NCI-H2081 treated with DMSO at 0.1 percent for 48 hours (cell line): ENCODE measurements at regions not wholly inside any gene's neighbourhood (a gene's known extent, or its start where the extent isn't known, plus 50 kb on each side); places are given as distances from the start of the nearest gene placed in this dataset.
"Not testable (repeated sequence)": the region's sequence is repeated elsewhere in the genome, so short reads cannot be mapped to it uniquely, and the experiment has no call there.

Experiments
- DNase-seq: peaks from one replicate; lab custom pipeline; 2025; lab: John Stamatoyannopoulos, UW

DNA sequence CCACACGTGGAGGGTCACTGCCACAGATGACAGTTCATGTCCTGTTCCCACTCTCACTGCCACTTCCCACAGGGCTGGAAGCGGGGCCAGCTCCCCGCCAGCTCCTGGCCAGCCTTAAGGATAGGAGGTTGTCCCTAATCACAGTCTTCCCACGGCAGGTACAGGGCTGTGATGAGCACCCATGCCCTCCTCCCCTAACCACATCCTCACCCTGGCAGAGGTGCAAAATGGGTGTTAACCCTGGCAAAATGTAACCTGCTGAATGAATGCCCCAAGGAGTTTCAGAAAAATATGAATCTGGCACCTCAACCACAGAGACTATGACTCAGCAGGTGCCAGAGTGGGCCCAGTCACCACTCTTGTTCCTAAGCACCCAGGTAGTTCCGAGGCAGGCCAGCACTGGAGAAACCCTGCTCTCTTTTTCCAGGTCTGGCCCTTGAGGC lies 185.1 kb upstream of the TPM1 start:
- no peak for DNase-seq

DNA sequence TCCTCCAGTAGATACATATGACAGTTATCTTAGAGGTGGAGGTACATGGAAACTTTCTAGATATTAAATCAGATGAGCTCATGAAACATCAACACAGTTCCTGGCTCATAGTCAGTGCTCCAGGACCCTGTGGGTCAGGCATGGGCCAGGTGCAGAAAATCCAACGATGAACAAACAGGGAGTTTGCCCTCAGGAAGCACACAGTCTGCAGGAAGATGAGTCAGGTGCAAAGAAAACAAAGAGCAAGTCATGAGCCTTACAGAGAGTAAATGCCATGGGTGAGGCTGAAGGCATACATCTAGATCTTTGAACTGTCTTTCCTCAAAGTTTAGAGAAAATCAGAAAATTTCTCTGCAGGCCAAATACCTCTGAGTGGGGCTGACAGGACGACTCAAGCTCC lies 184.2 kb upstream of the TPM1 start:
- DNase-seq = no peak

DNA sequence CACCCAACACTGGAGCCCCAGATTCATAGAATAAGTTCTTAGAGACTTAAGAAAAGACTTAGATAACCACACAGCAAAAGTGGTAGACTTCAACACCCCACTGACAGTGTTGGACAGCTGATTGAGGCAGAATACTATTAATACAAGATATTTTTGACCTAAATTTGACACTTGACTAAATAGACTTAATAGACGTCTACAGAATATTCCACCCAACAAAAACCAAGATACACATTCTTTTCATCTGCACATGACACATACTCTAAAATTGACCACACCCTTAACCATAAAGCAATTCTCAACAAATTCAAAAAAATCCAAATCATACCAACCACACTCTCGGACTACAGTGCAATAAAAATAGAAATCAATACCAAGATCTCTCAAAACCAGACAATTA lies 179.8 kb upstream of the TPM1 start:
- DNase-seq = no peak

GRCh38 chr15:62866366-62866765 lies 176.2 kb upstream of the TPM1 start:
- DNase-seq = no peak

DNA sequence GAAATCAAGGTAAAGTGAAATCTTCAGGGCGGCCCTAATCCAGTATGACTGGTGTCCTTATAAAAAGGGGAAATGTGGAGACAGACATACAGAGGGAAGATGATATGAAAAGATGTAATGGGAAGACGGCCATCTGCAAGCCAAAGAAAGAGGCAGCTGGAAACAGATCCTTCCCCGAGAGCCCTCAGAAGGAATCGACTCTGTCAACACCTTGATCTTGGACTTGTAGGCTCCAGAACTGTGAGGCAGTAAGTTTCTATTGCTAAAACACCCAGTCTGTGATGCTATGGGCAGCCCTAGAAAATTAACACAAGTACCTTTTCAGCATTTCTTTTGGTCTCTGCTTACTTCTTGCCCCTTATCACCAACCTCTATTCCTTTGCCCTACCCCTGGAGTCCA lies 174.7 kb upstream of the TPM1 start:
- DNase-seq = no peak

GRCh38 chr15:62868507-62868906 lies 174.0 kb upstream of the TPM1 start:
- no peak for DNase-seq

- no peak for DNase-seq
Observed at GRCh38 chr15:62869116-62869515, 173.4 kb upstream of the TPM1 start.

DNA sequence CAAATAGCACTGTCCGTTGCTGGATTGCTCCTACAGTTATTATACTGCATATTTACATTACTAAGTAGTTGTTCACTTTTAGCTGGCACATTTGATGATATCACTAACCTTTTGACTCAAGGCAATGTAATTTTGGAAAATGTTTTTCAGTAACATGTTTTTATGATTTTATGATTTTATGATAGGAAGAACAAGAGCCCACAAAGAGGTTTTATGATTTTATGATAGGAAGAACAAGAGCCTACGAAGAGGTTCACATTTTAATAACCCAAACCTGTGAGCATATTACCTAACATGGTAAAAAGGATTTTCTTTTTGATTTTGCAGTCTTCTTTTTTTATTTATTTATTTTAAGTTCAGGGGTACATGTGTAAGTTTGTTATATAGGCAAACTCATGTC lies 172.3 kb upstream of the TPM1 start:
- DNase-seq = no peak

- not testable (repeated sequence) for DNase-seq
Observed at GRCh38 chr15:62870701-62871100, 171.8 kb upstream of the TPM1 start.

DNA sequence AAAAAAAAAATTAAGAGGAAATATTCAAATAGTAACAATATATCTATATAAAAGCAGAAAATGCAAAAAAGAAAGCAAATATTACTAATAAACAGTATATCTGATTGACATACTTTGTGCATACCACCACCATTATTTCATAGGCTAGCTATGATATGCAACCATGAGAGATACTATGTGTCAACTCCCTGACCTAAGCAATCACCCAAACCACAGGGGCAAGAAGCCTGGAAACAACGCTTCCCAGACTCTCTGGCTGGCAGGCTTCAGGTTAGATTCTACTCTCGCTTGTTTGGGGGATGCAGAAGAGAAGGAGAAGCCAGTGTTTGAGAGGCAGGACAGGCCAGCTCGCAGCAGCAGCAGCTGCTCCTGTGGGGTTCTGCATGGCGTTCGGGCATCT lies 169.3 kb upstream of the TPM1 start:
- DNase-seq = no peak

- DNase-seq = no peak
Observed at GRCh38 chr15:62874064-62874463, 168.5 kb upstream of the TPM1 start.

DNA sequence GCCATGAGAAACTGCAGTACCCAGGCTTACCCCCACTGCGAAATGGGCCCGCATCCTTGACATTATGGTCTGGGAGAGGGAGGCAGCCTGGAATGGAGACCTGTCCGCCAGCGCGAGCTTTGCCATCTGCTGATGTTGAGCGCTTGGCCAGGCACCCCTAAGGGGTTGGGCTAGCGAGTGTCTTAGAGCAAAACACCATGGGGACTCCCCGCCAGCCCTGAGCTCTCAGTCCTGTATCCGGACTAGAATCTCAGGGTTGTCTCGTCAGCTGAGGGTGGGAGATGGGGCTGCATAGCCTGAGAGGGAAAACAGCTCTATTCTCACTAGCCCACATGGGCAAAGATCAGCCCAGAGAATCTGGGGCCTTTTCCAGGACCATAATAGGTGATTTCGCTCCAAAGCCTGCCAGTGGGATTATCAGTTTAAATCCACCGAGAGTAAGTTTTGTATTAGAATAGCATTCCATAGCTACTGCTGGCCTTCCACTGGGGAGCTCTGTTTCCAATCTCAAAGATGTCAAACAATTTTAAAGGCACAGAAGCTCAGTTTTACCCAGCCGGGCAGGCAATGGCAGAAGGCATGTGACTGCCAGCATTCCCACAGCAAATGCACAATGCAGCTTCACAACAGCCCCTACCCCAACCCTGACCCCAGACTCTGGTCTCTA lies 167.5 kb upstream of the TPM1 start:
- no peak for DNase-seq

- DNase-seq = no peak
Observed at GRCh38 chr15:62875626-62876021, 166.9 kb upstream of the TPM1 start.

DNA sequence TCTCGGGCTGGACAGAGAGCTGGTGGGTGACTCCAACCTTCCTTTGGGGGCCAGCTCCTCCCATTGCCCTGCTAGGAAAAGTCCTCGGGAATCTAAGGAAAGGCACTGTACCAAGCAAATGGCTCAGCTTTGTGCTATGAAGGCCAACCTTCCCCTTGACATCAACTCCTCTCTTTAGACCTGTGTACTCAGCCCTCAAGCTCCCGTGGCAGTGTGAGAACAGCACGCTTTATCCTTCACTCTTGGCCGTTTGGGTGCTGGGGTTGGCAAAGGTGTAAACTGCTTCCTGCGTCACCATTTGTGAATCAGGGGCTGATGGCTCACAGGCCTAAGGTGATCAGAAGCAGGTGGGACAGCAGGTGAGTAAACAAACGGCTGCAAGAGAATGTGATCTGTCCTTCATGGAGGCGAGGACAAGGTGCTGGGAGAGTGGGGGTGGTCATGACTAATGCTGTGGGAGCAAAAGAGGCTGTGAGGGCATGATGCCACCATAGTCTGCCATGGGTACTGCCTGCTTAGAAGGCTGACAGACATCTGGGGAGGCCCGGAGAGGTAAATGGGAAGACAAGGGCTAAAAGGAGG lies 165.2 kb upstream of the TPM1 start:
- no peak for DNase-seq

DNA sequence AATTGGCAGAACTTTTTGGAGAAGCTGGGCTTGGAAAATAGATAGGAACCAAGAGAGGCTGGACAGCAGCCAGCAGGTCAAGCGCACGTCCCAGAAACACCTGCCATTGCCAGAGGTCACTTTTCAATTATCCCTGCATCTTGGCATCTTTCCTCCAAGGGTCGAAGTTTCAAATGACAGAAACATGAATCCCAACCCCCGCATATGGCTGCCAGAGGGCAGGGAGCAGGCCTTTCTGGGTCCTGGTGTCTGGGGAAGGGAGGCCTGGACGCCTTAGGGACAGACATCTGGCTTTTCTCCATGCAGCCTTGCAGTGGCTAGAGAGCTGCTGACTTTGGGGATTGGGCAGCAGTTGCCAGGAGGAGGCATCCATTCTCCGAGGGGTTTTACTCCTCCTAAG lies 164.5 kb upstream of the TPM1 start:
- no peak for DNase-seq

DNA sequence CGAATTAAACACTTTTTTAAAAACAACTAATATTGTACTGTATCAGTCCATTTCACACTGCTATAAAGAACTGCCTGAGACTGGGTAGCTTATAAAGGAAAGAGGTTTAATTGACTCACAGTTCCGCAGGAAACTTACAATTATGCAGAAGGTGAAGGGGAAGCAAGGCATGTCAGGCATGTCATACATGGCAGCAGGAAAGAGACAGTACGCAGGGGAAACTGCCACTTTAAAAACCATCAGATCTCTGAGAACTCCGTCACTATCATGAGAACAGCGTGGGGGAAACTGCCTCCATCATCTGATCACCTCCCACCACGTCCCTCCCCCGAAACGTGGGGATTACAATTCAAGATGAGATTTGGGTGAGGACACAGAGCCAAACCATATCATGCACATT lies 162.8 kb upstream of the TPM1 start:
- no peak for DNase-seq

DNA sequence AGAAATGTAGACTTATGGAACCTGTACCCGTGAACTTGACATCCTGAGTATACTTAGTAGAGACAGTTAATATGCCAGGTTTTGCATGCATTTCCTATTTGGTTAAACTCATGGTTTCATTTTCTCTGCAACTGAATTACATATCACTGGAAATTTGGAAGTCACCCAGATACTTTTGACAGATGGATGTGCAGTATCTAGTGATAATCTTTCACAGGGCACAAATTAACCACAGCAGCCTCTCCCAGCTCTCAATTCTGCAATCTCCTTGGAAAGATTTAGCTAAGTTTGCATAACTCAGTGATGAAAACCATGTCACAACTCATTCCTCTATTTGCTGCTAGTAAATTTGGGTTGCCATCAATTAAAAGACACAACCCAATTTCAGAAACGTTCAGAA lies 162.3 kb upstream of the TPM1 start:
- DNase-seq = no peak

DNA sequence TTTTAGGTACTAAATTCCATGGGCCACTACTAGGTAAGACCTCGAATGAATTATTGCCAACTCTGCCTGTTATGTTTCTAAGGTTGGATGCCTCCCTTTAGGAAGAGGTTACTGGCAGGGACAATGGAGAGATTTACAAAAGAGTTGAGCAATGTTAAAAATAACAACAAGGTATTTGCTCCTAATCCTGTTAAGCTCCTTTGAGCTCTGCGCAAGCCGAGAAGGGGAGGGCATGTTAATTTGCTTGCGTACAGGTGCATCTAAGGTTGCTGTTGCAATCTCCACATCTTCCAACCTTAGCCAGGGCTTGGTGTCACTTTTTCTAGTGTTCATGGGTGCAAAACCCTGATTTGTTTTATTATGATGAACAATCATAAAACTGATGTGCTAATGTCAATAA lies 161.5 kb upstream of the TPM1 start:
- no peak for DNase-seq

GRCh38 chr15:62883938-62884479 lies 158.5 kb upstream of the TPM1 start:
- DNase-seq = no peak

- no peak for DNase-seq
Observed at GRCh38 chr15:62886431-62887071, 156.0 kb upstream of the TPM1 start.

GRCh38 chr15:62887113-62887570 lies 155.4 kb upstream of the TPM1 start:
- DNase-seq = no peak

DNA sequence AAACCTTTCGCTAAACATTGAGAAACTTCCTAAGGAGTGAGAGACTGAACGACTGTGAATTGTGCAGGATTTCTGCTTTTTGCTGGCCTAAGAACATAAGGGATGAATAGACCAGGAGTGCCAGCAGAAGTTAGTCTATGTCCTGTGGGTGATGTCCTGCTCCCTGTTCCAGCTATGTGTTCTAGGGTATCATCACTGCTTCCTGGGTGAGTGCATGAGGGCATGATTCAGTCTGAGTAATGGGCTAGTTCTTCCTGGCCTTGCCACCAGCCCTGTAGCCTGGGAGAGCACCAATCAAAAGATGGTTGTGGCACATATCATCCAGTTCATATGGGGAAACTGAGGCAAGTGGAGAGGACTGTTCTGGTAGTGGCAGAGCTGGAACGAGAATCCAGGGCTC lies 153.9 kb upstream of the TPM1 start:
- DNase-seq = no peak

GRCh38 chr15:62889141-62889661 lies 153.3 kb upstream of the TPM1 start:
- no peak for DNase-seq
